ENCODE measurements at regions not wholly inside any gene's neighbourhood (a gene's known extent, or its start where the extent isn't known, plus 50 kb on each side); places are given as distances from the start of the nearest gene placed in this dataset.
"Not testable (repeated sequence)": the region's sequence is repeated elsewhere in the genome, so short reads cannot be mapped to it uniquely, and the experiment has no call there.

DNA sequence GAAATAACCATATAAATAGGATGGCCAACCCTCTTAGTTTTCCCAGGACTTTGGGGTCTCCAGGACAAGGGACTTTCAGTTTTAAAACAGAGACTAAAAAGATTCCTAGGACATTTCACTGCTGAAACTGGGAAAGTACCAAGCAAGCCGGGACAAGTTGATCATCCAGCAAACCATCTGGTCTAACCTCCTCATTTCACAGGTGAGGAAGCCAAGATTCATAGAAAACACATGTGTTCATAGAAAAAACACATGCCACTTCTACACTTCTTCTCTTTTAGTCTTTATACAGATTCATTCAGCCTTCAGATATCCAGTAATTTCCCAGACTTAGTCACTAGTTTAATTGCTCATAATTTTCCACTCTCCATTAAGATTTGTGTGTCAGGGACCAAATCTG lies 165.6 kb upstream of the CCDC54 start:
- DNase-seq (ENCODE audit: low read depth in 2 of 2): no peak

DNA sequence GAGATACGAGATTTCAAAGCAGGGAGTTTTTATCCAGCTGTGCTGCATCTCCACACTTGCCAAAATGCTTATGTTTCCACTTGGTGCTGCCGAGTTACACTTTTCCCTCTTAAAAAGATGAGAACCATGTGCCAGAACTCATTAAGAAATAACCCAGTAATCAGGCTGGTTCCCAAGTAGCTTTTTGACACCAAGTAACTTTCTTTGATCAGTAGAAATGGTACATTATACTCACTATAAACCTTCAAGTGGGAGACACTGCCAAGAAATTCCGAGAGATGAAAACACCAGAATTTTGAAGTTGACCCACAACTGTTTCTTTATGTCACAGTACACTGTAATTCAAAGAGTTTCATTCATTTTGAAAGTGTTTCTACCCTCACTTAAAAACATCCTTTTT lies 164.6 kb upstream of the CCDC54 start:
- DNase-seq (ENCODE audit: low read depth in 2 of 2): no peak

DNA sequence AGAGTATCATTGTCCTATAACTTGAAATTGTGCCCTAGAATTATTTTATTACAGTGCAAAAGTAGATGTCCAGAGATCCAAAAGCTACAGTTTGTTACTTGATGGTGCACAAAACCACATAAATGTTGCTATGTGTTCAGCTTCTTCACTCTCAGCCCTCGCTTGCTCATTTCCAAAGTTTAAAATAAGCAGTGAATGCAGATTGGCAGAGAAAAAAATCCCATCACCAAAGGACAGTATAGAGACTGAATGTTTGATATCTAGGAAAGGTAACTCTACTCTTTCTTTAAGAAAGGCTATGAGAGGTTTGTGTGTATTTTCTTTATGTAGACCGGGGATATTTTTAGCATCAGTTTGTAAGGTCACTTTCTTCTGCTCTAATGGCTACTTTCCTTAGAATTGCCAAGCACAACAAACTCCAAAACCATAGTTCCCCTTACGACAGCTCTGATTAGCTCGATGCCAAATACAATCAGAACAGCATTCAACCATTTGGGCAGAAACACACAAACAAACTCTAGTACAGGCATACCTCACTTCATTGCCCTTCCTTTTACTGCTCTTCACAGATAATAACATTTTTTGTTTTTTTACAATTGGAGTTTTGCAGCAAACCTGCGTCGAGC lies 164.1 kb upstream of the CCDC54 start:
- DNase-seq (ENCODE audit: low read depth in 2 of 2): no peak

DNA sequence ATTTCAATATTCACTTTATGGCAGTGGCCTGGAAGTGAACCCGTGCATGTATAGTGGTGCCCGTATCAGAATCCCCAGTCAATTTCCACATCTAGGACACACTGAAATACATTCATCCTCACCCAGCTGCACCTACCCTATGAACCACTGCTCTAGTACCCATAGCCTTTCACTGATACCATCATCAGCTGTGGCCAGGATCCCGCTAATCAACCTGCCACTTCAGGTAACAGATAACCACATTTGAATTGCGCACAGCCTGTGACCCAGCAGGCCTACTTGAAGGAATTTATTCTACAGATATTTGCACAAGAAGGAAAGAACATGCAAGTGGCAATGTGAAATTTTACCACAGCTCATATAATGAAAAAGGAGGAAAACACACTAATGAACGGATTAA lies 161.0 kb upstream of the CCDC54 start:
- DNase-seq (ENCODE audit: low read depth in 2 of 2): no peak

DNA sequence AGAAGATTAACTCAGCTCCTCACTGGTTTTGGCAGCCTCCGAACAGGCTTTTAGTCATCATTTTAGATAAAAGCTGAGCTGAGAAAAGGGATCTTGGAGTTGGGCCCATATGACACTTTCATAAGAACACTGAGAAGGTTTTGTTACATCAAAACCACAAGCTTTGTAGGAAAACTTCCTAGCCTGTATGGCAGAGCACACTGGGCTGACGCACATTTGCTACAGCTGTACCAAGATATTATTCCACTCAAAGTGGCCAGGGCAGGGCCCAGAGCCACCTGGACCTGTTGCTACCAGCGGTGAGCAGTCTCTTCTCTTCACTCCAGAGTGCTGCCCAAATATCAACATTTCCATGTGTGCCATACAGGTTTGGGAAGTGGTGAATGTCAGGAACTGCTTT lies 160.5 kb upstream of the CCDC54 start:
- no peak for DNase-seq (ENCODE audit: low read depth in 2 of 2)

DNA sequence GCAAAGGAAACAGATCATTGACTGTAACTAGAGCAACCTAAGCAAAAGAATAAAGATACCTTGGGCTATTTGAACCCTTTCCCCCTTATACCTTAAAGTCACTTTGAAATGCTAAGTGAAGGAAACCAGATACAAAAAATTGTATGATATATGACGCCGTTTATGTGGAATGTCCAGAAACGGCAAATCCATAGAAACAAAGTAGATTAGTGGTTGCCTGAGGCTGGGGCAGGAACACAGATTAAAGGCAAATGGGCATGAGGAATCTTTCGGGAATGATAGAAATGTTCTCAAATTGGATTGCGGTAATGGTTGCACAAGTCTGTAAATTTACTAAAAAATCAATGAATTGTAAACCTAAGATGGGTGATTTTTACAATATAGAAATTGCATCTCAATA lies 160.1 kb upstream of the CCDC54 start:
- no peak for DNase-seq (ENCODE audit: low read depth in 2 of 2)

- no peak for DNase-seq (ENCODE audit: low read depth in 2 of 2)
These were observed 158.4 kb upstream of the CCDC54 start for GRCh38 chr3:107218864-107219269.

- no peak for DNase-seq (ENCODE audit: low read depth in 2 of 2)
These were observed 156.7 kb upstream of the CCDC54 start for GRCh38 chr3:107220538-107220937.

DNA sequence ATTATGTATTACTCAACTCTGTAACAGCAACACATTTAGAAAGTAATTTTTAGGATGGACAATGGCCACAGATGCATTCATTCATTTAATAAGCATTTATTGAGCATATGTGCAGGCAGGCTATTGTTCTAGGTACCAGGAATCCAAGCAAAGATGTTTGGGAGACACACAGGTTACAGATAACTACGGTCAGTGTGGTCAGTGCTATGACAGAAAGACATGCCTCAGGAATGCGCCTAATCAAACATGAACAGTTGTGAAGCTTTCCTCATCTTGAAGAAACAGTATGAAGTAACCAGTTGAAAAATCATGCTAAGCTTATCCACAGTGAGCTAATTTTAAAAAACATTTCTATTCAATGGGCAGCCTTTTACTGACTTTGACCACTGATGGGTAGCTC lies 155.4 kb upstream of the CCDC54 start:
- DNase-seq (ENCODE audit: low read depth in 2 of 2): no peak

DNA sequence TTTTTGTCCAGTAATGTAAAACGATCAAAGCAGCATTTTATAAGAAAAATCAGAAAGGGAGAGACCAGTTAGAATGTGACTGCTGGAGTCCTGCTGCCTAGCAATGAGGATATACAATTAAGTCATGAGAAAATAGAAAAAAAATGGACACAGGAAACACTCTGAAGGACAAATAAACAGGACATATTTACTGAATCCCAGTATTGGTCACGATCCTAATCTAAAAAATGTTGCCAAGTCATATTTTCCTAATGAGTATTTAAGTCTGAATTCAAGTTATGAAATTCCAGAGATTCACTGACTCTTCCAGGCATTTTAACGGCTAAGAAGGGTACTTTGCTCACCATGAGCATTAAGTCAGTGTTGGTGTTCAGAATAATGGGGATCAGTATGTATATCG lies 154.3 kb upstream of the CCDC54 start:
- no peak for DNase-seq (ENCODE audit: low read depth in 2 of 2)

DNA sequence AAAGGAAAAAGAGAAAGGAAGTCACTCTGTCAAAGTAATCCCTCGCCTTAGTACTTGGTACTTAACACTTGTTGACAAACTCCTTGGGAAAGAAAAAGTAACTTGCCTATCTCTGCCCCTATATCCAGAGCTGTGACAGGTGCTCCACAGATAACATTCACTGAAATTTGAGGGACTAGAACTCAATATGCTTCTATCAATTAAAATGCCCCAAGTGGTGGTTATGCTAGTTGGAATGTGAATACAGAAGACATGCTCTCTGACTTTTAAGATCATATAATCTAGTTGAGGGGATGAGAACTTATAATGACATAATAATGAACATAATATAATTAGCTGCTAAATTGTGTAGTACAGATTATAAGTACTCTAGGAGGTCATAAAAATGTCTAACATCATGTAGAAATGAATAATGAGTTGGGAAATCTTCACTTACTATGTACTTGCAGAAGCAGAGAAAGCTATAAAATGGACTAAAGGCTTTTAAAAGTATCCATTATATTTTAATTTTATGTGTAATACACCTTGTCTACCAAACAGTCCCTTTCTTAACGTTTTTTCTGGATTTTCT lies 153.1 kb upstream of the CCDC54 start:
- DNase-seq (ENCODE audit: low read depth in 2 of 2): no peak

- DNase-seq (ENCODE audit: low read depth in 2 of 2): no peak
These were observed 150.1 kb upstream of the CCDC54 start for GRCh38 chr3:107227091-107227490.

DNA sequence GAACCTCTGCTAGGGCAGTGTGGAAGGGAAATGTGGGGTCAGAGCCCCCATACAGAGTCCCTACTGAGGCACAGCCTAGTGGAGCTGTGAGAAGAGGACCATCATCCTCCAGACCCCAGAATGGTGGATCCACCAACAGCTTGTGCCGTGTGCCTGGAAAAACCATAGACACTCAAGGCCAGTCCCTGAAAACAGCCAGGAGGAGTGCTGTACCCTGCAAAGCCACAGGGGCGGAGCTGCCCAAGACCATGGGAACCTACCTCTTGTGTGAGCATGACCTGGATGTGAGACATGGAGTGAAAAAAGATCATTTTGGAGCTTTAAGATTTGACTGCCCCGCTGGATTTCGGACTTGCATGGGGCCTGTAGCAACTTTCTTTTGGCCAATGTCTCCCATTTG lies 143.4 kb upstream of the CCDC54 start:
- DNase-seq (ENCODE audit: low read depth in 2 of 2): not testable (repeated sequence)

GRCh38 chr3:107235193-107235927 lies 141.9 kb upstream of the CCDC54 start:
- DNase-seq (ENCODE audit: low read depth in 2 of 2): no peak

GRCh38 chr3:107235928-107236315 lies 141.3 kb upstream of the CCDC54 start:
- DNase-seq (ENCODE audit: low read depth in 2 of 2): peak in 1 of 2 experiments; percentile 12

- DNase-seq (ENCODE audit: low read depth in 2 of 2): no peak
These were observed 140.4 kb upstream of the CCDC54 start for GRCh38 chr3:107236655-107237337.

GRCh38 chr3:107238787-107239186 lies 138.5 kb upstream of the CCDC54 start:
- no peak for DNase-seq (ENCODE audit: low read depth in 2 of 2)

DNA sequence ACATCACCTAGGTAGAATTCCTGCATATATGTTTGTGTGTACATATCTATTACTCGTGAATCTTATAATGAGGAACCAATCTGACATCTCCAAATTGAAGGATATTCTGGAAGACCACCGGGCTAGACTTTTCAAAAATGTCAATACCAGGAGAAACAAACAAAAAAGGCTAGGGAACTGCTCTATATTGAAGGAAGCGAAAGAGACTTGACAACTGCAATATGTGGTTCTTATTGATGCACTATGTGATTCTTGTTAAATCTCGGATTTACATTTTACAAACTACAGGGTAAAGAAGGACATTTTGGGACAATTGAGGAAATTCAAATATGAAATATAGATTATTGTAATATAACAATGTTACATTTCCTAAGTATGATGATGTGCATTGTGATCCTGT lies 137.5 kb upstream of the CCDC54 start:
- DNase-seq (ENCODE audit: low read depth in 2 of 2): no peak

DNA sequence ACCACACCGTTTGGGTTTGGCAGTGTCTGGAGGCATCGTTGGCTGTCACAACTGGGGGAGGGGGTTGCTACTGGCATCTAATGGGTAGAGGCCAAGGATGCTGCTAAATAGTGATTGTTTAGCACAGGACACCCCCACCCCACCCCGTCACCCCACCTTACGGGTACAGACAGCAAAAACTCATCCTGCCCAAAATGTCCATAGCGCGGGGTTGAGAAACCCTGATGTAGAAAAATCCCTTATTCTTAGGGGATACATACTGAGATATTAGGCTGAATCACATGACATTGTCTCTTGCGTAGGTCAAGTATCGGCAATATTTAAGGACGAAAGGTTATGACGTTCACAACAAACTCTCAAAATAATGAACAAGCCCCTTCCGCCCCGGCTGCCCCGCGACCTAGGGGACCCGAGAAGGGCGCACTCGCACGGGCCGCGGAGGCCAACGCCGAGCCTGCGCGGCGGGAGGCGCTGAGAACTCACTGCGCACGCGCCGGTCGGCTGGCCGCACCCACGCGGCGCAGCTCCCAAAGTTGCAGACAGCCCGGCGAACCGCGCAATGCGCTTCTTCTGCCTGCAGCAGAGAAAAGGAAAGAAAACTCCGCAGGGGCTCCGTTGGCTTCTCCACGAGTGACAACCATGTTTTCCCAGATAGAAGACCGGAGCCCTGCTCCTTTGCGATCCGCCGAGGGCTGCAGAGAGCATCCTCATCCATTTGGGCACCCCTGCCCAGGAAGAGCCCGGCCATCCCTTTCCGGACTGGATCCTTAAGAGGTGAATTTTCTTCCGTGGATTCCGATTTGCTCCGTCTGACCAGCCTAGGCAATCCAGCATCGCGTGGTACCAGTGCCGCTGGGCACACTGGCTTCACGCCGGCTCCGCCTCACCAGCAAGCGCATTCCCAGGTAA lies 136.8 kb upstream of the CCDC54 start:
- DNase-seq (ENCODE audit: low read depth in 2 of 2): peak; percentile 59 to 62

- peak in 1 of 2 experiments; percentile 5 for DNase-seq (ENCODE audit: low read depth in 2 of 2)
These were observed 136.0 kb upstream of the CCDC54 start for GRCh38 chr3:107241217-107241616.

DNA sequence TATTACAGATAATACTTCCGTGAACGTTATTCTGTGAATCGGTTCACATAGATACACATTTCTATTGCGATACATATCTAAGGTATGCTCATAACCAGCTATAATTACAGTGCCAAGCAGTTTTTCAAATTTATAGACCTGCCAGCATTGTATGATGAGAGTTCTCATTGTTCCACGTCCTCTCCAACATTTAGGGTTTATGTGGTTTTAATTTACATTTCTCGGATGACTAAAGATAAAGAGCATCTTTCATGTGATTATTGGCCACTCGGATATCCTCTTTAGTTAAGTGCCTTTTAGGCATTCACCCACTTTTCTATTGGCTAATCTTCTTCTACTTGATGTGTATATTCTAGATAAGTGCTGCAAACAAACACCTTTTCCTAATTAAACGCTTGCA lies 134.7 kb upstream of the CCDC54 start:
- no peak for DNase-seq (ENCODE audit: low read depth in 2 of 2)

GRCh38 chr3:107247116-107247515 lies 130.1 kb upstream of the CCDC54 start:
- no peak for DNase-seq (ENCODE audit: low read depth in 2 of 2)

All from stimulated activated CD4-positive, alpha-beta T cell treated with anti-CD3 and anti-CD28 coated beads, Interleukin-12 subunit alpha, Interleukin-12 subunit beta, amount 100 ng/mL, for 24 hours (primary cell).